Lung (tissue), 11 donors: ENCODE measurements at regions not wholly inside any gene's neighbourhood (a gene's known extent, or its start where the extent isn't known, plus 50 kb on each side); places are given as distances from the start of the nearest gene placed in this dataset.

Source experiments
- ATAC-seq: fragments of 200-7000 bp; cut with Tn5 transposase; one replicate; pipeline ENCODE4 v1.9.1; 2020; ENCODE audit warnings: moderate number of reproducible peaks; ENCODE audit not compliant: insufficient read depth, low FRiP score
- DNase-seq, 3 donors: peaks; one replicate each; pipeline ENCODE4 v3.0.0-alpha.2; 2013 to 2017
- H3K27ac ChIP-seq, 2 donors: one replicate each; pipeline ENCODE4 v1.5.1; 2013; ENCODE audit warnings: mild to moderate bottlenecking in 2 of 2, moderate library complexity in 2 of 2, control low read depth in 1 of 2, inconsistent platforms in 1 of 2, low read depth in 1 of 2, low read length in 1 of 2
- H3K27me3 ChIP-seq, 3 donors: one replicate each; pipeline ENCODE4 v1.5.1; 2013; ENCODE audit warnings: low read length in 2 of 3; ENCODE audit not compliant: control insufficient read depth in 3 of 3, insufficient read depth in 3 of 3
- H3K36me3 ChIP-seq, 4 donors: one replicate each; pipeline ENCODE4 v1.5.1; 2013; ENCODE audit warnings: low read length in 4 of 4, mild to moderate bottlenecking in 1 of 4, moderate library complexity in 1 of 4; ENCODE audit not compliant: control insufficient read depth in 4 of 4, insufficient read depth in 4 of 4
- H3K4me1 ChIP-seq, 5 donors: one replicate each; pipeline ENCODE4 v1.5.1; 2013; ENCODE audit warnings: low read length in 5 of 5, mild to moderate bottlenecking in 2 of 5, moderate library complexity in 1 of 5; ENCODE audit not compliant: control insufficient read depth in 5 of 5, insufficient read depth in 5 of 5
- H3K4me3 ChIP-seq: one replicate; pipeline ENCODE4 v1.5.1; 2013; ENCODE audit warnings: mild to moderate bottlenecking, control low read depth, moderate library complexity
- H3K9ac ChIP-seq, 2 donors: one replicate each; pipeline ENCODE4 v1.5.1; 2013; ENCODE audit warnings: low read length in 2 of 2, control low read depth in 1 of 2; ENCODE audit not compliant: insufficient read depth in 1 of 2
- H3K9me3 ChIP-seq, 4 donors: one replicate each; pipeline ENCODE4 v1.5.1; 2013; ENCODE audit warnings: low read length in 3 of 4, mild to moderate bottlenecking in 1 of 4, moderate library complexity in 1 of 4; ENCODE audit not compliant: control insufficient read depth in 4 of 4, insufficient read depth in 3 of 4
- CTCF ChIP-seq: IDR thresholded peaks from 2 replicates; pipeline ENCODE4 v1.5.1; 2012; ENCODE audit warnings: mild to moderate bottlenecking; ENCODE audit errors: control extremely low read depth, extremely low read depth
- WGBS, 2 donors: extraction: QIAGEN DNeasy Blood & Tissue Kit; methylation state at CpG; one replicate each; pipeline ENCODE4 v1.1.7; 2013; 5-methylcytosine and 5-hydroxymethylcytosine counted together
- donor health status: control.
- donor health status: control.
- donor health status: Bipolar disorder and iron deficiency.
- donor health status: healthy.
- donor health status: DM: yes; HTN: yes; CAD: no.

- WGBS, 2 donors, result 84 to 86% methylated on average over 7 of the region's 7 CpGs
- Histone ChIP-seq H3K27me3 (peaks cover 0 to 7% (median 0%) of the 10 kb centered on the region in 3 donors), H3K36me3 (no peaks in the 10 kb centered on the region), H3K4me3 (no peak overlapping the region), H3K27ac (no peak overlapping the region), H3K4me1 (peaks cover 0 to 42% (median 6%) of the 10 kb centered on the region in 5 donors), H3K9me3 (peaks cover 0 to 3% (median 0%) of the 10 kb centered on the region in 4 donors), H3K9ac (no peak overlapping the region)
- no peak for ATAC-seq
- no peak for DNase-seq
- TF ChIP-seq CTCF, result no peak
Measured at GRCh38 chr16:86381491-86381890, 128.8 kb upstream of the FOXF1 start.

- no peak overlapping the region for H3K9ac ChIP-seq
- no peak overlapping the region for H3K4me3 ChIP-seq
- TF ChIP-seq CTCF, result no peak
- H3K9me3 ChIP-seq, result peaks cover 0 to 6% (median 0%) of the 10 kb centered on the region in 4 donors
- no peak for ATAC-seq
- WGBS, 2 donors, result 82 to 87% methylated on average over 17 of the region's 17 CpGs
- H3K27ac ChIP-seq, result no peak overlapping the region
- no peaks in the 10 kb centered on the region for H3K36me3 ChIP-seq
- DNase-seq, result no peak
- peaks cover 0 to 39% (median 6%) of the 10 kb centered on the region in 5 donors for H3K4me1 ChIP-seq
- H3K27me3 ChIP-seq, result peaks cover 0 to 4% (median 0%) of the 10 kb centered on the region in 3 donors
Measured at GRCh38 chr16:86382067-86382773, 128.1 kb upstream of the FOXF1 start.

GRCh38 chr16:86382774-86383407 is 127.4 kb upstream of the FOXF1 start:
- no peak for TF ChIP-seq CTCF

More at GRCh38 chr16:86382774-86383407, 127.4 kb upstream of the FOXF1 start:
- Histone ChIP-seq H3K27me3 (peaks cover 0 to 4% (median 0%) of the 10 kb centered on the region in 3 donors), H3K4me1 (peaks cover 0 to 32% (median 6%) of the 10 kb centered on the region in 5 donors), H3K36me3 (no peaks in the 10 kb centered on the region), H3K9me3 (peaks cover 0 to 6% (median 0%) of the 10 kb centered on the region in 4 donors), H3K4me3 (no peak overlapping the region), H3K27ac (peak overlapping the region in 1 of 2 donors; percentile 7), H3K9ac (no peak overlapping the region)
- 83 to 85% methylated on average over 15 of the region's 15 CpGs for WGBS, 2 donors
- ATAC-seq (no peak), DNase-seq (no peak)
